Superior temporal gyrus (tissue), 1 donor: ENCODE measurements at regions not wholly inside any gene's neighbourhood (a gene's known extent, or its start where the extent isn't known, plus 50 kb on each side); places are given as distances from the start of the nearest gene placed in this dataset.

Experiments
- DNase-seq: peaks from one replicate; pipeline ENCODE4 v3.0.0-alpha.2; 2016; ENCODE audit errors: extremely low spot score

DNA sequence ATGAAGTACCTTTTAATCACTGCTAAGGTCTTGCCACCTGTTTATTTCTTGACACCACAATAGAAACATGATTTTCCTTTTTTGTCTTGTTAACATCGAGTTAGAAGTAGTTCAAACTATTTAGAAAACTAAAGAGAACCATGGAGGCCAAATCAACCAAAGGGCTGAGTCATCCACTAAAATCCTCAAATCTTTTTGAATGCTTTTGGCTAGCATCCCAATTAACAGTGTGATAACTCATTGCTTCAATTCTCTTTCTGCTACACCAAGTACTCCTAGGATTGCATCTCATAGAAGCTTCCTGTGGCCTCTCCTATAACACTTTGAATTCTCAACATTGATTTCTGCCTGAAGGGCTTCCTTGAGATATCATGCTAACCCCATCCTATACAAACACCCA is 159.9 kb upstream of the MMADHC start:
- no peak for DNase-seq

- no peak for DNase-seq
These were observed 158.0 kb upstream of the MMADHC start for GRCh38 chr2:149745396-149746230.

GRCh38 chr2:149744865-149745264 is 157.3 kb upstream of the MMADHC start:
- no peak for DNase-seq

GRCh38 chr2:149743842-149744448 is 156.4 kb upstream of the MMADHC start:
- no peak for DNase-seq

DNA sequence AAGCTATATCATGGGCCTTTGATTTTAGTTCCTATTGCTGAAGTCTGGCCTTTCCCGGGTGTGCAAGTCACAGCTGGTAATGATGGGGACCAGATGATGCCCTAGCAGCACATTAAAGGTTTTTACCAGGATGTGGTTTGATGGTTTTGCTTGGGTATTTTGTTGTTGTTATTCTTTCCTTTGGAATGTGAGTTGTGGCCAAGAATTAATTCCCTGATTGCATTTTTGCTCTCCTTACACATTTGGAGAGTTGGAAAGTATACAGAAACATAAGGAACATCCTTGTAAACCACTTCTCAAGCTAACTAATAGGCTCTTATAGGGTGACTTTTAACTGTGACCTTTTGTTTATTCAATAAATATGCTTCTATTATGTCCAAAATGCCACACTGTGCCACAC is 154.1 kb upstream of the MMADHC start:
- no peak for DNase-seq

DNA sequence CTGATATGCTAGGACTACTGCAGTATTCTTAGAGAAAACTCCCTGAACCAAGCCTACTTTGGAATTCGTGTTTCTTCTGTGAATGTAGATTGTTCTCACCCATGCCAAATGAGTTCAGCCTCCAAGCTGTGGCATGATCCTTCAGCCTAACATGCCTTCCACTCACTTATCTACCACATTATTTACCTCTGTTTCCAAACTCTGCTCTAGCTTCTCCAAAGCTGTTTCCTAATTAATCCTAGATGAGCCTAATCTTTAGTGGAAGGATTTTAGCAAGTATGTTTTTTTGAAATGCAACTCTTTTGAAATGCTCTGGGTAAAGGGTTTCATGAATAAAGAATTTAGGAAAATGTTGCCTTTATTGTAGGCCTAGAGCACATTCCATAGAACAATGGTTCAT is 152.9 kb upstream of the MMADHC start:
- no peak for DNase-seq

DNA sequence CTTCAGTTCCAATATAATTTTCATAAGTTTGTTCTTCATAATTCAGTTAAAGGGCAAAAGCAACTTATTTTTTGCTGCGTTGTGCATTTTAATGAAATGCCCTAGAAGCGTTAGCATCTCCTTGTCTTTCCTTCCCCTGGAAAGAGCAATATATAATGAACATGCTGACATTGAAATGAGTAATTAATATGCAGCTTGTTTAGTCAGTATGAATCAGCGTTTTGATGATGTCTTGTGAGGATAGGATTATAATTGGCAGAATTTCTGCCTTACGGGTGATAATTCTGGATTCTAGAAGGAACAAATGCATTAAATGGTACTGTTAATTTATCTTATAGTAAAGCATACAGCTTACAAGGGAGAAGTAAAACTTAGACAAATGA is 152.3 kb upstream of the MMADHC start:
- DNase-seq, result no peak

- no peak for DNase-seq
These were observed 151.8 kb upstream of the MMADHC start for GRCh38 chr2:149739171-149739882.

- DNase-seq, result no peak
These were observed 151.2 kb upstream of the MMADHC start for GRCh38 chr2:149738767-149739166.

DNA sequence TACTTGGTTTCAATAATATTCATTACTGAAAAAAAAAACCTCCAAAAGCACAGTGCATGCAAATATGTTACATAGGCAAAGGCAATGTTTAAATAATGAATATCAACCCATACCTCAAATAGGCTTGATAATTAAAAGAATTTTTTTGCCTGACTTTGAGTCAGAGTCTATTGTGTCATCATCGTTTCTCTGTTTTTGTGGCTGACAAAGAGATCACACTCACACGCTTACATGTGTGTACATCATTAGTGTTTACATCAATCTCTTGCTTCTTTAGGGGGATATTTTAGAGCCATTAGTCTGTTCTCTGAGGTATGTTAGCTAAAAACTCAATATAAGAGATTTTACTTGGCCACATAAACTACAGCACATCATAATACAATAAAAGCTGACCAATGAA is 150.3 kb upstream of the MMADHC start:
- DNase-seq, result no peak

DNA sequence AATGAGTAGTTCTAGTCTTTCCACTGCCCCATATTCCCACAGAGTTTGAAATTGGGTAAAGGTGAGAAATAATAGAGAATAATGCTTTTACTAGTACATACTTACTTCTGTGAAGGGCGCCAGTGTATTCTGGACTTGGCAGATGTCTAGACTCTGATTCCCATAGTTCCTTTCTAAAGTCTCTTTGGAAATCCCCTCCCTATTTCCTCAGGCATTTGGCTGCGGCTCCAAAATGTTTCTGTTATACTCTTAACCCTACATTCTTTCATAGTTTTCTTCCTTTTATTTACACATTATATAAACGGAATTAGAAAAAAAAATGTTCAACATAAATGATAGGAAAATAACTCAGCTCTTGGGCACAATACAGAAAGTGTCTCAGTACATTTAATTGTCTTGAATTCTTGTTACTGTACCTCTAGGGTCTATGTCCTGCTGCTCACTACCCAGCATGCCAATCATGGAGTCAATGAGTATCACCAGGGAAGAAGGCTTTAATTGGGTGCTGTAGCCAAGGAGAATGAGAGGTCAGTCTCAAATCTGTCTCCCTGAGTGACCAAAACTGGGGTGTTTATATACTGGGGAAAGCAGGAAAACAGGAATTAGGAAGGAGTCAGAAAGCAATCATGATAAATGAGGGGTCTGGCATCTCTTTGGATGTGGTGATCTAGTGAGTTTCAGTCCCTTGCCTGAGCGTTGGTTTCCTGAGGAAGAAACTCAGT is 147.8 kb upstream of the MMADHC start:
- no peak for DNase-seq

- DNase-seq, result no peak
These were observed 146.5 kb upstream of the MMADHC start for GRCh38 chr2:149733936-149734685.

GRCh38 chr2:149732730-149733290 is 145.2 kb upstream of the MMADHC start:
- no peak for DNase-seq

- no peak for DNase-seq
These were observed 144.6 kb upstream of the MMADHC start for GRCh38 chr2:149732001-149732685.

DNA sequence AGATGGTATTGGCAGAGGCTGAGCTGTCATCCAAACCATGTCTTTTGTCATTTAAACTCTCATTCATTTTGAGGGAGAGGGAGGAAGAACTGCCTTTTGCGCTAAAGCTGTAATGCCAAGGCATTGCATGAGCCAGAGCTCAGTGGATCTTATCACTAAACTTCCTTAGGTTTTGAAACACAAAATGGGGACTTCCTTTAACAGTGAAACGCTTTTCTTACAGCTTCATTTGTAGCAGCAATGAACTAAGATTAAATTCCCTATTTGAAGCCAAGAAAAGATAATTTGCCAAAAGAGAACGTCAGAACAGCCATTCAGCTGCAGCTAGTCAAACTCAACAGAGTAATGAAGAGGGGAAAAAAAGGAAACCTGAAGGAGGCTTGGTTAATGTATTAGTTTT is 143.5 kb upstream of the MMADHC start:
- DNase-seq, result no peak

DNA sequence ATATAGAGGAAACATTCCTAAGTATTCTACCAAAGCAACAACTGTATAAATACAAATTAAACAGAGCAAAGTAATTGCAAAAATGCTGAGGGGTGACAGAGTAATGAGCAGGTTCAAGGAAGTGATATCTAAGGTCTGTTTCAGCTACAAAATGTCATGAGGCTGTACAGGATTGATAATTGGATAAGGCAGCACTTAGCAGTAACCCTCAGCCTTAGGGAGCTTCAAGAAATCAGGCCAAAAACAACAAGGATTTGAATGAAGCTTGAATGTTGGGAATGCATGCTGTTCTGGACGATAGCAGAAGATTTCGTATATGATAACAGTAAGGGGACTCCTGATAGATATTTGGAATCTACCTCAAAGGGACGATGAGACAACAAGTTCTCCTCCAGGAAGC is 142.0 kb upstream of the MMADHC start:
- no peak for DNase-seq

DNA sequence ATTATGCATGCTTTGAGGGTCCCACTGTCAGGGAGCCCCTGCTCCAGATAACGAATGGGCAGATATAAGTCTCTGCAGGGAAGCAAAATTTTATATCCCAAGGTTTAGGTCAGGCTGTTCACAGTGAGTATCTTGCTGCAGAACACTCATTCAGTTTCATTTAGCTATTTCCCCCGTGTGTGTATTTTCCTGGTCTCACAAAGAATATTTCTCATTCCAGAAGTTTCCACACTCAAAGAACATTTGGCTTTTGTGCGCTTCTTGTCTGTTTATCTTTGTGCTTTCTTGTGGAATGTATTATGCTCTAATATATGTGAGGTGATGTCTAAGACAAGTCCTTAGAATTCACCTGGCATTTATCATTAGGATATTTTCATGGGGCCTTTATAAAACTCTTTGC is 140.4 kb upstream of the MMADHC start:
- DNase-seq, result no peak

DNA sequence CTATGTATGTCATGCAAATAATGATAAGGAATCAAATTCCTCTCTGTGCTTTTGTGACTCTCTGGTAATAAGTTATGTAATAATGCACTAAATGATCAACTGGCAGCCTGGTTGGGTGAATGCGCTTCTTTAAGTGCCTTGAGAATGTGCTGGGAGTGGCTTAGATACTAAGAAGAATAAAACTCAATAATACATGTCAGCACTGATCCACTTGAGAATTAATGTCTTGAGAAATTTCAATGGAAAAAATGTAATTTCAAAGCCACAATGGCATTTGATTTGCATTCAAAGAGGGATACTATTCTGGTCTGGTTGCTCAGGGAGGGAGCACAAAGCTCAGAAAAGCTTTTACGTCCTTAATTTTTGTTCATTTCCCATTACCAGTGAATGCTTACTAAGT is 137.7 kb upstream of the MMADHC start:
- no peak for DNase-seq

GRCh38 chr2:149724091-149724490 is 136.5 kb upstream of the MMADHC start:
- no peak for DNase-seq

DNA sequence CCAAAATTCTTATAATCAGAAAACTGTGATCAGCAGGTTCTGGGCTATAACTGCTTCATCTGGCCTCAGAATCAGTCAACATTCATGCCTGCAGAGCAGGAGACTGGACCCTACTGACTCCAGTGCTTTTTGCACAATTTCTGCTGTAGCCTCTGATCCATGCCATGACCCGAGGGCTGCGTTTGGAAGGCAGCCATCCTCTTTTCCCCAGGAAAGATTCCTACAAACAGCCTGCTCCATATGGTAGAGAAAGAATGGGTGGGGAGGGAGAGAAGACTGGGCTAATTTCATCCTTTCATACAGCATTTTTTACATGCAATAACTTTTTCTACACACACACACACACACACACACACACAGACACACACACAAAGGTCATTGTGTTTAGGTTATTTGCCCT is 133.0 kb upstream of the MMADHC start:
- no peak for DNase-seq

DNA sequence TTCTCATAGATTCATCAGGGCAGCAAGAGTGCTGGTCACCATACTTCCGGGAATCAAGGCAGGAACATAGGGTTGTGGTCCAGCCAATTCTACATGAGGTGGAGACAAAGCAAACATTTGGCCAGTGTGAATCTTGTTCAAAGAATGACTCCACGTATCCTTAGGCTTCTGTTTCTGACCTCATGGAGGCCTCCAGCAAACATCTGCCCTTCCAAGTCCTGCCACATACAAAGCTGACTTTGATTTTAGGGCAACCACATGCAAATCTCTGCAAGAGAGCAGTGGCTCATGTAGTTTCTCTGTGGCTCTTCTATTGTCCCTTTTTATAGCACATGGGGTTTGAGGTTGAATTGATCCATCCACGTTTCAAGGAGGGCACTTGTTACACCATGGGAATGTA is 132.1 kb upstream of the MMADHC start:
- no peak for DNase-seq
